ENCODE measurements at regions not wholly inside any gene's neighbourhood (a gene's known extent, or its start where the extent isn't known, plus 50 kb on each side); places are given as distances from the start of the nearest gene placed in this dataset.

DNA sequence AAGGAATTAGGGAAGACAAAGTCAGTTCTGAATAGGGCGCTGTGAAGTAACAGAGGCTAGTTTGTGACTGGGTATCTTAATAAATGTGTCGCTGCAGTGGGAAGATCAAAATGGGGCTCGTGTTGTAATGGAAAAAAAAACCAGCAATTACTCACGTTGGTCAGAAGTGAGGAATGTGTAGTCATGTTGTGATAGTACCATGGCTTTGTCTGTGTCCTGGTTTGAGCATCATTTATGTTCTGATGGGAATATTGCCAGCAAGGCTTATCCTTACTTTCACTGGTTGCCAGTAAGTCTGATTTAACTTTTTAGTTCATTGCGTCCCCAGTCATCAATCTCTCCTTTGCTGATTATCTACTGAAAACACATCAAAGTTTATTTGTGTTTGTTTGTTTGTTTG is 467.6 kb downstream of the NYAP2 start:
- H3K9ac ChIP-seq (ENCODE audit: low read depth in 1 of 2, low read length in 2 of 2), result no peak overlapping the region
- no peak overlapping the region for H3K4me3 ChIP-seq (ENCODE audit: low read depth in 1 of 3, low read length in 3 of 3)
- no peak for DNase-seq (ENCODE audit: low spot score)
- TF ChIP-seq JUND (IDR thresholded peaks at IDR 0.05) (no peak), HNF4G (IDR thresholded peaks at IDR 0.05) (no peak), EGR1 (IDR thresholded peaks at IDR 0.05; ENCODE audit: low read depth in 2 of 2) (no peak), RXRA (IDR thresholded peaks at IDR 0.05) (no peak), TAF1 (conservative IDR thresholded peaks at IDR 0.05) (no peak), FOXA2 (IDR thresholded peaks at IDR 0.05) (no peak), GABPA (IDR thresholded peaks at IDR 0.05 in 1 of 2, conservative IDR thresholded peaks at IDR 0.05 in 1 of 2) (no peak), NR2F2 (IDR thresholded peaks at IDR 0.05) (no peak), FOXA1 (IDR thresholded peaks at IDR 0.05) (no peak), SP1 (IDR thresholded peaks at IDR 0.05) (no peak), RAD21 (IDR thresholded peaks at IDR 0.05) (no peak)
- TF ChIP-seq, protein P1, sequence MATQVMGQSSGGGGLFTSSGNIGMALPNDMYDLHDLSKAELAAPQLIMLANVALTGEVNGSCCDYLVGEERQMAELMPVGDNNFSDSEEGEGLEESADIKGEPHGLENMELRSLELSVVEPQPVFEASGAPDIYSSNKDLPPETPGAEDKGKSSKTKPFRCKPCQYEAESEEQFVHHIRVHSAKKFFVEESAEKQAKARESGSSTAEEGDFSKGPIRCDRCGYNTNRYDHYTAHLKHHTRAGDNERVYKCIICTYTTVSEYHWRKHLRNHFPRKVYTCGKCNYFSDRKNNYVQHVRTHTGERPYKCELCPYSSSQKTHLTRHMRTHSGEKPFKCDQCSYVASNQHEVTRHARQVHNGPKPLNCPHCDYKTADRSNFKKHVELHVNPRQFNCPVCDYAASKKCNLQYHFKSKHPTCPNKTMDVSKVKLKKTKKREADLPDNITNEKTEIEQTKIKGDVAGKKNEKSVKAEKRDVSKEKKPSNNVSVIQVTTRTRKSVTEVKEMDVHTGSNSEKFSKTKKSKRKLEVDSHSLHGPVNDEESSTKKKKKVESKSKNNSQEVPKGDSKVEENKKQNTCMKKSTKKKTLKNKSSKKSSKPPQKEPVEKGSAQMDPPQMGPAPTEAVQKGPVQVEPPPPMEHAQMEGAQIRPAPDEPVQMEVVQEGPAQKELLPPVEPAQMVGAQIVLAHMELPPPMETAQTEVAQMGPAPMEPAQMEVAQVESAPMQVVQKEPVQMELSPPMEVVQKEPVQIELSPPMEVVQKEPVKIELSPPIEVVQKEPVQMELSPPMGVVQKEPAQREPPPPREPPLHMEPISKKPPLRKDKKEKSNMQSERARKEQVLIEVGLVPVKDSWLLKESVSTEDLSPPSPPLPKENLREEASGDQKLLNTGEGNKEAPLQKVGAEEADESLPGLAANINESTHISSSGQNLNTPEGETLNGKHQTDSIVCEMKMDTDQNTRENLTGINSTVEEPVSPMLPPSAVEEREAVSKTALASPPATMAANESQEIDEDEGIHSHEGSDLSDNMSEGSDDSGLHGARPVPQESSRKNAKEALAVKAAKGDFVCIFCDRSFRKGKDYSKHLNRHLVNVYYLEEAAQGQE (IDR thresholded peaks at IDR 0.05), result no peak
- TF ChIP-seq, protein P2, sequence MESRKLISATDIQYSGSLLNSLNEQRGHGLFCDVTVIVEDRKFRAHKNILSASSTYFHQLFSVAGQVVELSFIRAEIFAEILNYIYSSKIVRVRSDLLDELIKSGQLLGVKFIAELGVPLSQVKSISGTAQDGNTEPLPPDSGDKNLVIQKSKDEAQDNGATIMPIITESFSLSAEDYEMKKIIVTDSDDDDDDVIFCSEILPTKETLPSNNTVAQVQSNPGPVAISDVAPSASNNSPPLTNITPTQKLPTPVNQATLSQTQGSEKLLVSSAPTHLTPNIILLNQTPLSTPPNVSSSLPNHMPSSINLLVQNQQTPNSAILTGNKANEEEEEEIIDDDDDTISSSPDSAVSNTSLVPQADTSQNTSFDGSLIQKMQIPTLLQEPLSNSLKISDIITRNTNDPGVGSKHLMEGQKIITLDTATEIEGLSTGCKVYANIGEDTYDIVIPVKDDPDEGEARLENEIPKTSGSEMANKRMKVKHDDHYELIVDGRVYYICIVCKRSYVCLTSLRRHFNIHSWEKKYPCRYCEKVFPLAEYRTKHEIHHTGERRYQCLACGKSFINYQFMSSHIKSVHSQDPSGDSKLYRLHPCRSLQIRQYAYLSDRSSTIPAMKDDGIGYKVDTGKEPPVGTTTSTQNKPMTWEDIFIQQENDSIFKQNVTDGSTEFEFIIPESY (IDR thresholded peaks at IDR 0.05), result no peak
- TF ChIP-seq, protein P3, sequence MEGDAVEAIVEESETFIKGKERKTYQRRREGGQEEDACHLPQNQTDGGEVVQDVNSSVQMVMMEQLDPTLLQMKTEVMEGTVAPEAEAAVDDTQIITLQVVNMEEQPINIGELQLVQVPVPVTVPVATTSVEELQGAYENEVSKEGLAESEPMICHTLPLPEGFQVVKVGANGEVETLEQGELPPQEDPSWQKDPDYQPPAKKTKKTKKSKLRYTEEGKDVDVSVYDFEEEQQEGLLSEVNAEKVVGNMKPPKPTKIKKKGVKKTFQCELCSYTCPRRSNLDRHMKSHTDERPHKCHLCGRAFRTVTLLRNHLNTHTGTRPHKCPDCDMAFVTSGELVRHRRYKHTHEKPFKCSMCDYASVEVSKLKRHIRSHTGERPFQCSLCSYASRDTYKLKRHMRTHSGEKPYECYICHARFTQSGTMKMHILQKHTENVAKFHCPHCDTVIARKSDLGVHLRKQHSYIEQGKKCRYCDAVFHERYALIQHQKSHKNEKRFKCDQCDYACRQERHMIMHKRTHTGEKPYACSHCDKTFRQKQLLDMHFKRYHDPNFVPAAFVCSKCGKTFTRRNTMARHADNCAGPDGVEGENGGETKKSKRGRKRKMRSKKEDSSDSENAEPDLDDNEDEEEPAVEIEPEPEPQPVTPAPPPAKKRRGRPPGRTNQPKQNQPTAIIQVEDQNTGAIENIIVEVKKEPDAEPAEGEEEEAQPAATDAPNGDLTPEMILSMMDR (IDR thresholded peaks at IDR 0.05; ENCODE audit: low read depth, low read length, missing input control), result no peak
- TF ChIP-seq, protein P4, sequence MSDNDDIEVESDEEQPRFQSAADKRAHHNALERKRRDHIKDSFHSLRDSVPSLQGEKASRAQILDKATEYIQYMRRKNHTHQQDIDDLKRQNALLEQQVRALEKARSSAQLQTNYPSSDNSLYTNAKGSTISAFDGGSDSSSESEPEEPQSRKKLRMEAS (IDR thresholded peaks at IDR 0.05), result no peak
- H3K36me3 ChIP-seq (ENCODE audit: control insufficient read depth in 4 of 4, insufficient read depth in 3 of 4, low read depth in 1 of 4, low read length in 3 of 4), result no peaks in the 10 kb centered on the region
- H3K27ac ChIP-seq (ENCODE audit: low read depth in 1 of 2, low read length in 2 of 2), result no peak overlapping the region
- H3K9me3 ChIP-seq (ENCODE audit: control insufficient read depth in 4 of 4, low read length in 3 of 4), result no peaks in the 10 kb centered on the region
- 70% methylated on average over 5 of the region's 5 CpGs for WGBS
- H3K27me3 ChIP-seq (ENCODE audit: control insufficient read depth in 4 of 4, insufficient read depth in 4 of 4, low read length in 3 of 4), result peaks cover 0 to 2% (median 0%) of the 10 kb centered on the region in 4 donors
- H3K4me1 ChIP-seq (ENCODE audit: control insufficient read depth in 4 of 4, insufficient read depth in 4 of 4, low read length in 3 of 4), result no peaks in the 10 kb centered on the region

DNA sequence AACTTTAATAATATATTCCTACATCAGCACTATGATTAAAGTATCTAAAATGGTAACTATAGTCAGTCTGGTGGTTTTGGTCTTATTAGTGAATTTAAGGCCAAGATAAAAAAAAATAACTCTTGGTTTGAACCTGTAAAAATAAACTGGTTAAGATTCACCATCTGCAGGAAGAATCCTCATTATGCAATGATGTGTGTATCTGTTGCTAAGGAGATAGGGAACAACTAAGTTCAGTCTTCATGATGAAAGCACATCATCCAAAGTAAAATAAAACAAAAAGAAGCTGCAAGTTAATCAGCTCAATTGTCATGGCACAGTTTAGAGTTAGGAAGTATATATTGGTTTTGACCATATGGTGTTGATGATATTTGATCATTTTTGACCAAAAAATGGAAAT is 466.0 kb downstream of the NYAP2 start:
- Histone ChIP-seq H3K9me3 (ENCODE audit: control insufficient read depth in 4 of 4, low read length in 3 of 4) (no peaks in the 10 kb centered on the region), H3K27me3 (ENCODE audit: control insufficient read depth in 4 of 4, insufficient read depth in 4 of 4, low read length in 3 of 4) (peaks cover 0 to 2% (median 0%) of the 10 kb centered on the region in 4 donors), H3K36me3 (ENCODE audit: control insufficient read depth in 4 of 4, insufficient read depth in 3 of 4, low read depth in 1 of 4, low read length in 3 of 4) (no peaks in the 10 kb centered on the region), H3K27ac (ENCODE audit: low read depth in 1 of 2, low read length in 2 of 2) (no peak overlapping the region), H3K9ac (ENCODE audit: low read depth in 1 of 2, low read length in 2 of 2) (no peak overlapping the region), H3K4me3 (ENCODE audit: low read depth in 1 of 3, low read length in 3 of 3) (no peak overlapping the region), H3K4me1 (ENCODE audit: control insufficient read depth in 4 of 4, insufficient read depth in 4 of 4, low read length in 3 of 4) (no peaks in the 10 kb centered on the region)
- no peak for DNase-seq (ENCODE audit: low spot score)
- TF ChIP-seq, protein P4 (IDR thresholded peaks at IDR 0.05), result no peak
- TF ChIP-seq NR2F2 (IDR thresholded peaks at IDR 0.05), result no peak
- TF ChIP-seq RAD21 (IDR thresholded peaks at IDR 0.05), result no peak

Measured in liver (tissue), 8 donors.